NCI-H1105 treated with DMSO at 0.1 percent for 48 hours (cell line): ENCODE measurements at regions not wholly inside any gene's neighbourhood (a gene's known extent, or its start where the extent isn't known, plus 50 kb on each side); places are given as distances from the start of the nearest gene placed in this dataset.
A peak's percentile ranks its signal among the peaks of the same experiment; 100 is the strongest.

Experiments used
- DNase-seq: peaks from one replicate; lab custom pipeline; 2025; lab: John Stamatoyannopoulos, UW

- DNase-seq = no peak
Measured at GRCh38 chr6:131383421-131384411, 189.3 kb upstream of the ARG1 start.

- no peak for DNase-seq
Measured at GRCh38 chr6:131387562-131388447, 185.2 kb upstream of the ARG1 start.

- DNase-seq = no peak
Measured at GRCh38 chr6:131390322-131390721, 182.7 kb upstream of the ARG1 start.

- no peak for DNase-seq
Measured at GRCh38 chr6:131391116-131391515, 181.9 kb upstream of the ARG1 start.

GRCh38 chr6:131393433-131393832 lies 179.6 kb upstream of the ARG1 start:
- no peak for DNase-seq

GRCh38 chr6:131394768-131395432 lies 178.1 kb upstream of the ARG1 start:
- DNase-seq = no peak

- DNase-seq = no peak
Measured at GRCh38 chr6:131398176-131398575, 174.8 kb upstream of the ARG1 start.

- DNase-seq = no peak
Measured at GRCh38 chr6:131399433-131399832, 173.6 kb upstream of the ARG1 start.

- DNase-seq = no peak
Measured at GRCh38 chr6:131400054-131400778, 172.8 kb upstream of the ARG1 start.

- DNase-seq = no peak
Measured at GRCh38 chr6:131400779-131401496, 172.1 kb upstream of the ARG1 start.

- no peak for DNase-seq
Measured at GRCh38 chr6:131408811-131409210, 164.2 kb upstream of the ARG1 start.

- no peak for DNase-seq
Measured at GRCh38 chr6:131410785-131411184, 162.2 kb upstream of the ARG1 start.

GRCh38 chr6:131412960-131413830 lies 159.8 kb upstream of the ARG1 start:
- no peak for DNase-seq

GRCh38 chr6:131413831-131414191 lies 159.2 kb upstream of the ARG1 start:
- DNase-seq = no peak

- no peak for DNase-seq
Measured at GRCh38 chr6:131414956-131415355, 158.1 kb upstream of the ARG1 start.

- no peak for DNase-seq
Measured at GRCh38 chr6:131418441-131418840, 154.6 kb upstream of the ARG1 start.

- peak; percentile 41 for DNase-seq
Measured at GRCh38 chr6:131419702-131420101, 153.3 kb upstream of the ARG1 start.

GRCh38 chr6:131424016-131424415 lies 149.0 kb upstream of the ARG1 start:
- DNase-seq = no peak

GRCh38 chr6:131424475-131424874 lies 148.6 kb upstream of the ARG1 start:
- no peak for DNase-seq
